Putamen (tissue), 1 donor: ENCODE measurements at regions not wholly inside any gene's neighbourhood (a gene's known extent, or its start where the extent isn't known, plus 50 kb on each side); places are given as distances from the start of the nearest gene placed in this dataset.
A peak's percentile ranks its signal among the peaks of the same experiment; 100 is the strongest.
"Not testable (repeated sequence)": the region's sequence is repeated elsewhere in the genome, so short reads cannot be mapped to it uniquely, and the experiment has no call there.

Source experiments
- DNase-seq: peaks from one replicate; pipeline ENCODE4 v3.0.0-alpha.2; 2016; ENCODE audit warnings: low spot score

GRCh38 chr12:93204896-93205295 is 172.8 kb upstream of the NUDT4 start:
- DNase-seq: no peak

- no peak for DNase-seq
These were observed 172.4 kb upstream of the NUDT4 start for GRCh38 chr12:93205361-93205760.

- DNase-seq: no peak
These were observed 169.7 kb upstream of the NUDT4 start for GRCh38 chr12:93208011-93208410.

- DNase-seq: no peak
These were observed 163.0 kb upstream of the NUDT4 start for GRCh38 chr12:93214523-93215289.

GRCh38 chr12:93215290-93215678 is 162.4 kb upstream of the NUDT4 start:
- DNase-seq: no peak

- peak; percentile 75 for DNase-seq
These were observed 157.8 kb upstream of the NUDT4 start for GRCh38 chr12:93219947-93220346.

- DNase-seq: no peak
These were observed 155.9 kb upstream of the NUDT4 start for GRCh38 chr12:93221841-93222240.

GRCh38 chr12:93223440-93224426 is 154.0 kb upstream of the NUDT4 start:
- DNase-seq: no peak

GRCh38 chr12:93225094-93225493 is 152.6 kb upstream of the NUDT4 start:
- DNase-seq: no peak

GRCh38 chr12:93226361-93226760 is 151.4 kb upstream of the NUDT4 start:
- DNase-seq: no peak

GRCh38 chr12:93229494-93230325 is 148.0 kb upstream of the NUDT4 start:
- DNase-seq: no peak

- DNase-seq: no peak
These were observed 147.4 kb upstream of the NUDT4 start for GRCh38 chr12:93230326-93230720.

- DNase-seq: no peak
These were observed 145.8 kb upstream of the NUDT4 start for GRCh38 chr12:93231938-93232337.

- no peak for DNase-seq
These were observed 143.1 kb upstream of the NUDT4 start for GRCh38 chr12:93234641-93235040.

- no peak for DNase-seq
These were observed 141.8 kb upstream of the NUDT4 start for GRCh38 chr12:93235881-93236280.

GRCh38 chr12:93237235-93237915 is 140.3 kb upstream of the NUDT4 start:
- DNase-seq: no peak

GRCh38 chr12:93238512-93239262 is 139.0 kb upstream of the NUDT4 start:
- not testable (repeated sequence) for DNase-seq

GRCh38 chr12:93239789-93240188 is 137.9 kb upstream of the NUDT4 start:
- not testable (repeated sequence) for DNase-seq

GRCh38 chr12:93242154-93242972 is 135.4 kb upstream of the NUDT4 start:
- no peak for DNase-seq

GRCh38 chr12:93243382-93243688 is 134.4 kb upstream of the NUDT4 start:
- no peak for DNase-seq
